ENCODE measurements at regions not wholly inside any gene's neighbourhood (a gene's known extent, or its start where the extent isn't known, plus 50 kb on each side); places are given as distances from the start of the nearest gene placed in this dataset.

- no peaks in the 10 kb centered on the region for H3K9me3 ChIP-seq (replicated peaks; ENCODE audit: insufficient read depth, low read length)
- no peak overlapping the region for H3K9ac ChIP-seq (ENCODE audit: low read length)
- no peaks in the 10 kb centered on the region for H3K27me3 ChIP-seq (replicated peaks; ENCODE audit: insufficient read depth, low read length)
- H3K4me2 ChIP-seq (ENCODE audit: low read depth, low read length), result no peak overlapping the region
- DNase-seq, result no peak
- TF ChIP-seq EZH2phosphoT487 (IDR thresholded peaks at IDR 0.05; ENCODE audit: low read length), result no peak
- TF ChIP-seq CTCF (IDR thresholded peaks at IDR 0.05; ENCODE audit: low read length), result no peak
- no peak for TF ChIP-seq EZH2 (optimal IDR thresholded peaks at IDR 0.05; ENCODE audit: low read depth, low read length)
- no peak overlapping the region for H2AFZ ChIP-seq (ENCODE audit: low read length)
- H3K27ac ChIP-seq (ENCODE audit: low read length), result no peak overlapping the region
- H3K4me1 ChIP-seq (ENCODE audit: low read length), result peaks cover 49% of the 10 kb centered on the region
- H3K79me2 ChIP-seq (ENCODE audit: low read length), result no peaks in the 10 kb centered on the region
- no peaks in the 10 kb centered on the region for H3K36me3 ChIP-seq (replicated peaks; ENCODE audit: insufficient read depth, low read length)
- no peak overlapping the region for H3K4me3 ChIP-seq (ENCODE audit: low read length)
- no peaks in the 10 kb centered on the region for H3K9me2 ChIP-seq (replicated peaks; ENCODE audit: insufficient read depth, low read length)
- H4K20me1 ChIP-seq (ENCODE audit: insufficient read depth, low read length), result no peaks in the 10 kb centered on the region
- H3F3A ChIP-seq (ENCODE audit: insufficient read depth, low read length), result peaks cover 21% of the 10 kb centered on the region
These were observed 221.8 kb downstream of the SNX18 start for GRCh38 chr5:54739371-54739770.

GRCh38 chr5:54738973-54739367, 221.4 kb downstream of the SNX18 start:
- H3K4me2 ChIP-seq (ENCODE audit: low read depth, low read length), result no peak overlapping the region
- peaks cover 17% of the 10 kb centered on the region for H3F3A ChIP-seq (ENCODE audit: insufficient read depth, low read length)
- TF ChIP-seq EZH2phosphoT487 (IDR thresholded peaks at IDR 0.05; ENCODE audit: low read length), result no peak
- TF ChIP-seq CTCF (IDR thresholded peaks at IDR 0.05; ENCODE audit: low read length), result no peak
- no peak for TF ChIP-seq EZH2 (optimal IDR thresholded peaks at IDR 0.05; ENCODE audit: low read depth, low read length)
- no peak overlapping the region for H2AFZ ChIP-seq (ENCODE audit: low read length)
- no peaks in the 10 kb centered on the region for H3K79me2 ChIP-seq (ENCODE audit: low read length)
- no peak for DNase-seq
- no peaks in the 10 kb centered on the region for H3K9me3 ChIP-seq (replicated peaks; ENCODE audit: insufficient read depth, low read length)
- no peak overlapping the region for H3K27ac ChIP-seq (ENCODE audit: low read length)
- no peaks in the 10 kb centered on the region for H3K27me3 ChIP-seq (replicated peaks; ENCODE audit: insufficient read depth, low read length)
- H3K9ac ChIP-seq (ENCODE audit: low read length), result no peak overlapping the region
- H3K4me3 ChIP-seq (ENCODE audit: low read length), result no peak overlapping the region
- H3K36me3 ChIP-seq (replicated peaks; ENCODE audit: insufficient read depth, low read length), result no peaks in the 10 kb centered on the region
- no peaks in the 10 kb centered on the region for H3K9me2 ChIP-seq (replicated peaks; ENCODE audit: insufficient read depth, low read length)
- peaks cover 46% of the 10 kb centered on the region for H3K4me1 ChIP-seq (ENCODE audit: low read length)
- no peaks in the 10 kb centered on the region for H4K20me1 ChIP-seq (ENCODE audit: insufficient read depth, low read length)

- Histone ChIP-seq H3K9me2 (replicated peaks; ENCODE audit: insufficient read depth, low read length) (no peaks in the 10 kb centered on the region), H3K27ac (ENCODE audit: low read length) (no peak overlapping the region)
These were observed 220.8 kb downstream of the SNX18 start for GRCh38 chr5:54738118-54738972.

More at GRCh38 chr5:54738118-54738972, 220.8 kb downstream of the SNX18 start:
- H4K20me1 ChIP-seq (ENCODE audit: insufficient read depth, low read length), result no peaks in the 10 kb centered on the region
- H3K4me1 ChIP-seq (ENCODE audit: low read length), result peaks cover 40% of the 10 kb centered on the region
- H3K27me3 ChIP-seq (replicated peaks; ENCODE audit: insufficient read depth, low read length), result no peaks in the 10 kb centered on the region
- H2AFZ ChIP-seq (ENCODE audit: low read length), result no peak overlapping the region; the same call in 1 of the 2 replicates
- no peak overlapping the region for H3K9ac ChIP-seq (ENCODE audit: low read length)
- H3K79me2 ChIP-seq (ENCODE audit: low read length), result no peaks in the 10 kb centered on the region
- no peak overlapping the region for H3K4me2 ChIP-seq (ENCODE audit: low read depth, low read length)
- H3K4me3 ChIP-seq (ENCODE audit: low read length), result no peak overlapping the region
- H3K36me3 ChIP-seq (replicated peaks; ENCODE audit: insufficient read depth, low read length), result no peaks in the 10 kb centered on the region
- H3K9me3 ChIP-seq (replicated peaks; ENCODE audit: insufficient read depth, low read length), result no peaks in the 10 kb centered on the region
- DNase-seq, result no peak
- peaks cover 11% of the 10 kb centered on the region for H3F3A ChIP-seq (ENCODE audit: insufficient read depth, low read length)
- no peak for TF ChIP-seq EZH2phosphoT487 (IDR thresholded peaks at IDR 0.05; ENCODE audit: low read length)
- TF ChIP-seq EZH2 (optimal IDR thresholded peaks at IDR 0.05; ENCODE audit: low read depth, low read length), result no peak
- TF ChIP-seq CTCF (IDR thresholded peaks at IDR 0.05; ENCODE audit: low read length), result no peak
